ENCODE measurements at regions not wholly inside any gene's neighbourhood (a gene's known extent, or its start where the extent isn't known, plus 50 kb on each side); places are given as distances from the start of the nearest gene placed in this dataset.

DNA sequence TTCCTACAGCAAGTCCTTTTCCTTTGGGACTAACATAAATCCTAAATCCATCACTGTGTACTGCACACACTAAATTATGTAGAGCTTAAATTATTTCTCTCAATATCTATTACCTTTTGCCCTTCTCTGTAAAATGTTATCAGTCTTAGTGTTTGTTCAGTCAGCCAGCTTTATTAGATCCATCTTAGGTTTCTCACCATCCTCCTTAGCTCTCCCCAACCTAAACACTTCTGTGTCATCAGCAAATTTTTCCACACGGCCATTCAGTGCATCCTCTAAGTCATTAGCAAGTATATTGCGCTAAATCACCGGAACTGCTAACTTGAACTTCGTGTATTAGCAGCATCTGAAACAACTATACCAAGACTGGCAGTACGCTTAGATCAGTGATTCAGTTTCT lies 142.1 kb upstream of the ZNF438 start (continued):
- TF ChIP-seq, protein P1, sequence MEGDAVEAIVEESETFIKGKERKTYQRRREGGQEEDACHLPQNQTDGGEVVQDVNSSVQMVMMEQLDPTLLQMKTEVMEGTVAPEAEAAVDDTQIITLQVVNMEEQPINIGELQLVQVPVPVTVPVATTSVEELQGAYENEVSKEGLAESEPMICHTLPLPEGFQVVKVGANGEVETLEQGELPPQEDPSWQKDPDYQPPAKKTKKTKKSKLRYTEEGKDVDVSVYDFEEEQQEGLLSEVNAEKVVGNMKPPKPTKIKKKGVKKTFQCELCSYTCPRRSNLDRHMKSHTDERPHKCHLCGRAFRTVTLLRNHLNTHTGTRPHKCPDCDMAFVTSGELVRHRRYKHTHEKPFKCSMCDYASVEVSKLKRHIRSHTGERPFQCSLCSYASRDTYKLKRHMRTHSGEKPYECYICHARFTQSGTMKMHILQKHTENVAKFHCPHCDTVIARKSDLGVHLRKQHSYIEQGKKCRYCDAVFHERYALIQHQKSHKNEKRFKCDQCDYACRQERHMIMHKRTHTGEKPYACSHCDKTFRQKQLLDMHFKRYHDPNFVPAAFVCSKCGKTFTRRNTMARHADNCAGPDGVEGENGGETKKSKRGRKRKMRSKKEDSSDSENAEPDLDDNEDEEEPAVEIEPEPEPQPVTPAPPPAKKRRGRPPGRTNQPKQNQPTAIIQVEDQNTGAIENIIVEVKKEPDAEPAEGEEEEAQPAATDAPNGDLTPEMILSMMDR (IDR thresholded peaks at IDR 0.05 in 2 of 3, conservative IDR thresholded peaks at IDR 0.05 in 1 of 3; ENCODE audit: borderline replicate concordance in 1 of 3, insufficient read depth in 1 of 3, low read depth in 2 of 3, low read length in 2 of 3): no peak
- no peak for TF ChIP-seq TCF7L2 (IDR thresholded peaks at IDR 0.05; ENCODE audit: borderline replicate concordance, extremely low read depth, insufficient read depth, insufficient read length)
- TF ChIP-seq, protein P2, sequence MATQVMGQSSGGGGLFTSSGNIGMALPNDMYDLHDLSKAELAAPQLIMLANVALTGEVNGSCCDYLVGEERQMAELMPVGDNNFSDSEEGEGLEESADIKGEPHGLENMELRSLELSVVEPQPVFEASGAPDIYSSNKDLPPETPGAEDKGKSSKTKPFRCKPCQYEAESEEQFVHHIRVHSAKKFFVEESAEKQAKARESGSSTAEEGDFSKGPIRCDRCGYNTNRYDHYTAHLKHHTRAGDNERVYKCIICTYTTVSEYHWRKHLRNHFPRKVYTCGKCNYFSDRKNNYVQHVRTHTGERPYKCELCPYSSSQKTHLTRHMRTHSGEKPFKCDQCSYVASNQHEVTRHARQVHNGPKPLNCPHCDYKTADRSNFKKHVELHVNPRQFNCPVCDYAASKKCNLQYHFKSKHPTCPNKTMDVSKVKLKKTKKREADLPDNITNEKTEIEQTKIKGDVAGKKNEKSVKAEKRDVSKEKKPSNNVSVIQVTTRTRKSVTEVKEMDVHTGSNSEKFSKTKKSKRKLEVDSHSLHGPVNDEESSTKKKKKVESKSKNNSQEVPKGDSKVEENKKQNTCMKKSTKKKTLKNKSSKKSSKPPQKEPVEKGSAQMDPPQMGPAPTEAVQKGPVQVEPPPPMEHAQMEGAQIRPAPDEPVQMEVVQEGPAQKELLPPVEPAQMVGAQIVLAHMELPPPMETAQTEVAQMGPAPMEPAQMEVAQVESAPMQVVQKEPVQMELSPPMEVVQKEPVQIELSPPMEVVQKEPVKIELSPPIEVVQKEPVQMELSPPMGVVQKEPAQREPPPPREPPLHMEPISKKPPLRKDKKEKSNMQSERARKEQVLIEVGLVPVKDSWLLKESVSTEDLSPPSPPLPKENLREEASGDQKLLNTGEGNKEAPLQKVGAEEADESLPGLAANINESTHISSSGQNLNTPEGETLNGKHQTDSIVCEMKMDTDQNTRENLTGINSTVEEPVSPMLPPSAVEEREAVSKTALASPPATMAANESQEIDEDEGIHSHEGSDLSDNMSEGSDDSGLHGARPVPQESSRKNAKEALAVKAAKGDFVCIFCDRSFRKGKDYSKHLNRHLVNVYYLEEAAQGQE (IDR thresholded peaks at IDR 0.05; ENCODE audit: low read depth): no peak

DNA sequence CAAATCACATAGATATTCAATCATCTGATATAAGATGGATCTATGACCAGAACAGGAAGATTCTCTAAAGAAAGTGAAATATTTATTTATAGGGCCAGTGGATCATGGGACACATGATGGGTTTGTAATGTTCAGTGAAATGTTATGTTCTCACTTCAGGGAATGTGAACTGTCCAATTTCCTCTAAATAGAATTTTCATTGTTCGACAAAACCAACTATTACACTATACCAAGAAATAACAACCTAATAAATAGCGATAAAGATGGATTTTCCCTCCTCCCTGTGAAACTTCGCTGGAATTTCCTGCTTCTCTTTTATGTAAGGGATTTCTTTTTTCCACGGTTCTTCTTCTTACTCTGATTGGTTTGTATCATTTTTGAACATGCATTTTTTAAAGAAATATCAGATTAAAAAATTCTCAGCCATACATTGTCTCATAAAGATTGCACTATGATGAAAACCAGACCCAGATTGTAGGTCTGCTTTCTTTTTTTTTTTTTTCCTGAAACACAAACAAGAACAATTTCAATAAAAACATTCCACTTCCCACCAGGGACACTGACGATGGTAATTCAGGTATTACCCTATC lies 139.8 kb upstream of the ZEB1 start:
- BruUV-seq (replicated peaks): no TSS peak
- Histone ChIP-seq H3K36me3 (ENCODE audit: control insufficient read depth in 1 of 2, insufficient read depth in 2 of 2, low read length in 2 of 2) (no peaks in the 10 kb centered on the region), H3K4me2 (ENCODE audit: low read length) (no peak overlapping the region), H3K9ac (ENCODE audit: low read length) (no peak overlapping the region), H3K79me2 (ENCODE audit: insufficient read depth, low read length) (no peaks in the 10 kb centered on the region), H3K9me2 (ENCODE audit: insufficient read depth) (no peaks in the 10 kb centered on the region), H2AFZ (ENCODE audit: low read depth, low read length, poor library complexity, severe bottlenecking) (no peak overlapping the region), H3K4me3 (replicated peaks in 1 of 2; ENCODE audit: low read depth in 1 of 2, low read length in 2 of 2) (no peak overlapping the region), H3K9me3 (ENCODE audit: control insufficient read depth in 1 of 2, insufficient read depth in 1 of 2, low read depth in 1 of 2, low read length in 2 of 2) (no peaks in the 10 kb centered on the region), H3K27me3 (ENCODE audit: insufficient read depth, low read length) (no peaks in the 10 kb centered on the region), H3K27ac (ENCODE audit: low read depth, low read length) (no peak overlapping the region), H4K20me1 (ENCODE audit: insufficient read depth) (no peaks in the 10 kb centered on the region), H3K4me1 (ENCODE audit: control insufficient read depth in 1 of 2, insufficient read depth in 2 of 2, low read length in 2 of 2) (no peaks in the 10 kb centered on the region)
- no peak for DNase-seq (ENCODE audit: low read depth, low spot score)
- intact Hi-C loops (cut with micrococcal nuclease): no loop called here
- TF ChIP-seq SRF (IDR thresholded peaks at IDR 0.05; ENCODE audit: low read depth): no peak
- TF ChIP-seq EZH2phosphoT487 (IDR thresholded peaks at IDR 0.05; ENCODE audit: borderline replicate concordance): no peak
- no peak for TF ChIP-seq EZH2 (IDR thresholded peaks at IDR 0.05)
- TF ChIP-seq ELF1 (IDR thresholded peaks at IDR 0.05; ENCODE audit: borderline replicate concordance, low read depth): no peak
- TF ChIP-seq CEBPB (IDR thresholded peaks at IDR 0.05; ENCODE audit: low read depth): no peak
- no peak for TF ChIP-seq CBX3 (IDR thresholded peaks at IDR 0.05; ENCODE audit: low read depth)
- no peak for TF ChIP-seq YY1 (IDR thresholded peaks at IDR 0.05; ENCODE audit: extremely low read depth, insufficient replicate concordance, low read depth, low read length)
- TF ChIP-seq POLR2A (IDR thresholded peaks at IDR 0.05; ENCODE audit: borderline replicate concordance, extremely low read depth, insufficient read depth, insufficient read length): no peak
- no peak for TF ChIP-seq FOSL1 (IDR thresholded peaks at IDR 0.05; ENCODE audit: low read depth)
- no peak for TF ChIP-seq ZFX (IDR thresholded peaks at IDR 0.05)
- no peak for TF ChIP-seq SIN3A (IDR thresholded peaks at IDR 0.05; ENCODE audit: low read depth)
- no peak for TF ChIP-seq EGR1 (IDR thresholded peaks at IDR 0.05; ENCODE audit: low read depth)
- TF ChIP-seq, protein P3, sequence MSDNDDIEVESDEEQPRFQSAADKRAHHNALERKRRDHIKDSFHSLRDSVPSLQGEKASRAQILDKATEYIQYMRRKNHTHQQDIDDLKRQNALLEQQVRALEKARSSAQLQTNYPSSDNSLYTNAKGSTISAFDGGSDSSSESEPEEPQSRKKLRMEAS (IDR thresholded peaks at IDR 0.05): no peak
- ChIA-PET CTCF (no interaction called here), POLR2A (no interaction called here), RAD21 (ENCODE audit: low non-redundant PET in 1 of 2, low total read pairs in 2 of 2, uncharacterized antibody in 2 of 2, unreplicated experiment in 2 of 2) (no interaction called here)
- ATAC-seq: no peak
